ENCODE measurements at regions not wholly inside any gene's neighbourhood (a gene's known extent, or its start where the extent isn't known, plus 50 kb on each side); places are given as distances from the start of the nearest gene placed in this dataset.

GRCh38 chr3:150033721-150034120, 63.0 kb upstream of the PFN2 start:
- no peak for ATAC-seq
- Histone ChIP-seq H3K9ac (ENCODE audit: low read length) (no peak overlapping the region), H3K9me2 (ENCODE audit: insufficient read depth) (no peaks in the 10 kb centered on the region), H3K9me3 (ENCODE audit: control insufficient read depth in 1 of 2, insufficient read depth in 1 of 2, low read depth in 1 of 2, low read length in 2 of 2) (no peaks in the 10 kb centered on the region), H3K4me3 (replicated peaks in 1 of 2; ENCODE audit: low read depth in 1 of 2, low read length in 2 of 2) (no peak overlapping the region), H3K27me3 (ENCODE audit: insufficient read depth, low read length) (0 out of 2 replicates have a peak, but pooled peaks cover 3% of the 10 kb centered on the region), H4K20me1 (ENCODE audit: insufficient read depth) (no peaks in the 10 kb centered on the region), H3K4me1 (ENCODE audit: control insufficient read depth in 1 of 2, insufficient read depth in 2 of 2, low read length in 2 of 2) (no peaks in the 10 kb centered on the region), H3K4me2 (ENCODE audit: low read length) (no peak overlapping the region), H3K27ac (ENCODE audit: low read depth, low read length) (no peak overlapping the region), H3K79me2 (ENCODE audit: insufficient read depth, low read length) (no peaks in the 10 kb centered on the region), H2AFZ (ENCODE audit: low read depth, low read length, poor library complexity, severe bottlenecking) (no peak overlapping the region), H3K36me3 (ENCODE audit: control insufficient read depth in 1 of 2, insufficient read depth in 2 of 2, low read length in 2 of 2) (no peaks in the 10 kb centered on the region)
- ChIA-PET CTCF (no interaction called here), POLR2A (no interaction called here), RAD21 (ENCODE audit: low non-redundant PET in 1 of 2, low total read pairs in 2 of 2, uncharacterized antibody in 2 of 2, unreplicated experiment in 2 of 2) (no interaction called here)
- no TSS peak for BruUV-seq (replicated peaks)
- intact Hi-C loops (cut with micrococcal nuclease): no loop called here
- TF ChIP-seq FOSL1 (IDR thresholded peaks at IDR 0.05; ENCODE audit: low read depth): no peak
- no peak for TF ChIP-seq POLR2AphosphoS5 (IDR thresholded peaks at IDR 0.05; ENCODE audit: low read depth, low read length)
- no peak for TF ChIP-seq ZBTB33 (IDR thresholded peaks at IDR 0.05; ENCODE audit: extremely low read depth, insufficient replicate concordance, low read length)
- no peak for TF ChIP-seq EGR1 (IDR thresholded peaks at IDR 0.05; ENCODE audit: low read depth)
- TF ChIP-seq TCF7L2 (IDR thresholded peaks at IDR 0.05; ENCODE audit: borderline replicate concordance, extremely low read depth, insufficient read depth, insufficient read length): no peak
- no peak for TF ChIP-seq CEBPB (IDR thresholded peaks at IDR 0.05; ENCODE audit: low read depth)
- TF ChIP-seq POLR2A (IDR thresholded peaks at IDR 0.05; ENCODE audit: borderline replicate concordance, extremely low read depth, insufficient read depth, insufficient read length): no peak
- TF ChIP-seq EZH2 (IDR thresholded peaks at IDR 0.05): no peak
- no peak for TF ChIP-seq SP1 (IDR thresholded peaks at IDR 0.05; ENCODE audit: low read depth)
- TF ChIP-seq YY1 (IDR thresholded peaks at IDR 0.05; ENCODE audit: extremely low read depth, insufficient replicate concordance, low read depth, low read length): no peak
- no peak for TF ChIP-seq ATF3 (IDR thresholded peaks at IDR 0.05)
- TF ChIP-seq ZNF274 (IDR thresholded peaks at IDR 0.05; ENCODE audit: low read depth, low read length): no peak
- DNase-seq (ENCODE audit: low read depth, low spot score): no peak

Data from HCT116 (cell line).